ENCODE measurements at regions not wholly inside any gene's neighbourhood (a gene's known extent, or its start where the extent isn't known, plus 50 kb on each side); places are given as distances from the start of the nearest gene placed in this dataset.

DNA sequence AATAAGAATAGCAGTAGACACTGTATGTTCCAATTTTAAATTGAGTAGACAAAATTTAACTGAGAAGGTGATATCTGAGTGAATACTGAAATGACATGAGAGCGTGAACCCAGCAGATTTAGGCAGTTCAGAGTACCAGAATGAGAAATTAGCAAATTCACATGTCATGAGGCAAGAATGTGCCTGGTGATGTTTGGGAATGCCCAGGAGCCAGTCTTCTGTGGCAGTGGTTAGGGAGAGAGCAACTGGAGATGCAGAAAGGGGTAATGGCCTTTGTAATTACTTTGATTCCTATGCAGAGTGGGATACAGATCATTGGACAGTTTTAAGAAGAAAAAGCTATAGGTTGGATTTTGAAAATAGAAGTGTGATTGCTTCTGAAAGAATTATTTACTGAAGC is 621.9 kb downstream of the TECRL start:
- no peak overlapping the region for H3K56ac ChIP-seq (ENCODE audit: insufficient read length, low read depth, low read length)
- H3K27me3 Mint-ChIP-seq (ENCODE audit: low read depth) = no peaks in the 10 kb centered on the region
- H2BK15ac ChIP-seq (ENCODE audit: low read depth, low read length) = no peak overlapping the region
- H3K9me3 ChIP-seq (ENCODE audit: control insufficient read depth, low read depth, low read length) = no peaks in the 10 kb centered on the region
- TF ChIP-seq, protein P1, sequence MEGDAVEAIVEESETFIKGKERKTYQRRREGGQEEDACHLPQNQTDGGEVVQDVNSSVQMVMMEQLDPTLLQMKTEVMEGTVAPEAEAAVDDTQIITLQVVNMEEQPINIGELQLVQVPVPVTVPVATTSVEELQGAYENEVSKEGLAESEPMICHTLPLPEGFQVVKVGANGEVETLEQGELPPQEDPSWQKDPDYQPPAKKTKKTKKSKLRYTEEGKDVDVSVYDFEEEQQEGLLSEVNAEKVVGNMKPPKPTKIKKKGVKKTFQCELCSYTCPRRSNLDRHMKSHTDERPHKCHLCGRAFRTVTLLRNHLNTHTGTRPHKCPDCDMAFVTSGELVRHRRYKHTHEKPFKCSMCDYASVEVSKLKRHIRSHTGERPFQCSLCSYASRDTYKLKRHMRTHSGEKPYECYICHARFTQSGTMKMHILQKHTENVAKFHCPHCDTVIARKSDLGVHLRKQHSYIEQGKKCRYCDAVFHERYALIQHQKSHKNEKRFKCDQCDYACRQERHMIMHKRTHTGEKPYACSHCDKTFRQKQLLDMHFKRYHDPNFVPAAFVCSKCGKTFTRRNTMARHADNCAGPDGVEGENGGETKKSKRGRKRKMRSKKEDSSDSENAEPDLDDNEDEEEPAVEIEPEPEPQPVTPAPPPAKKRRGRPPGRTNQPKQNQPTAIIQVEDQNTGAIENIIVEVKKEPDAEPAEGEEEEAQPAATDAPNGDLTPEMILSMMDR (conservative IDR thresholded peaks at IDR 0.05) = no peak
- H3K4ac ChIP-seq (ENCODE audit: low read depth, low read length) = no peak overlapping the region
- H3K14ac ChIP-seq (ENCODE audit: insufficient read depth, low read length) = no peak overlapping the region
- no peaks in the 10 kb centered on the region for H3K4me1 Mint-ChIP-seq
- H2BK20ac ChIP-seq (ENCODE audit: low read depth, low read length, poor library complexity, severe bottlenecking) = no peak overlapping the region
- no peak overlapping the region for H3K27ac Mint-ChIP-seq
- H4K8ac ChIP-seq (replicated peaks; ENCODE audit: insufficient read length, low read depth, low read length) = no peak overlapping the region
- H3K27me3 ChIP-seq (ENCODE audit: insufficient read depth, low read length) = no peaks in the 10 kb centered on the region
- no peaks in the 10 kb centered on the region for H3K4me1 ChIP-seq (ENCODE audit: insufficient read depth, low read length)
- H3K9me3 Mint-ChIP-seq = no peaks in the 10 kb centered on the region
- no peak overlapping the region for H3K18ac ChIP-seq (ENCODE audit: insufficient read length, low read depth, low read length)
- H3K4me3 Mint-ChIP-seq = no peak overlapping the region
- H2BK5ac ChIP-seq (ENCODE audit: insufficient read length, low read length) = no peak overlapping the region
- no CpG with 5 or more reads among the region's 1 CpG for WGBS (ENCODE audit: extremely low coverage, insufficient read length, low lambda C conversion rate)
- no peak overlapping the region for H3K9ac ChIP-seq (ENCODE audit: extremely low read depth, insufficient read length, low read length)
- no peak overlapping the region for H2AK5ac ChIP-seq (ENCODE audit: insufficient read length, low read length)
- H3K4me2 ChIP-seq (ENCODE audit: insufficient read depth, insufficient read length, low read length) = no peak overlapping the region
- no peak overlapping the region for H4K91ac ChIP-seq (ENCODE audit: insufficient read length, low read depth, low read length)
- H2AFZ ChIP-seq (ENCODE audit: low read length) = no peak overlapping the region
- no peaks in the 10 kb centered on the region for H3K36me3 Mint-ChIP-seq (ENCODE audit: insufficient read depth in 1 of 3, low read depth in 3 of 3)
- no peak overlapping the region for H3T11ph ChIP-seq (ENCODE audit: low read length)
- no peak overlapping the region for H2BK12ac ChIP-seq (ENCODE audit: insufficient read length, low read depth, low read length)
- H3K23ac ChIP-seq (ENCODE audit: insufficient read length, low read depth, low read length) = no peak overlapping the region
- no peak overlapping the region for H3K27ac ChIP-seq (ENCODE audit: insufficient read length, low read depth, low read length)
- H3K23me2 ChIP-seq (ENCODE audit: insufficient read length, low read depth, low read length, poor library complexity, severe bottlenecking) = no peaks in the 10 kb centered on the region
- no peak overlapping the region for H2BK120ac ChIP-seq (ENCODE audit: low read depth, low read length, poor library complexity, severe bottlenecking)
- DNase-seq = no peak
- H3K79me1 ChIP-seq (ENCODE audit: insufficient read depth, low read depth, low read length, poor library complexity, severe bottlenecking) = no peaks in the 10 kb centered on the region
- no peaks in the 10 kb centered on the region for H3K79me2 ChIP-seq (ENCODE audit: insufficient read depth, low read length)
- no peaks in the 10 kb centered on the region for H4K20me1 ChIP-seq (ENCODE audit: control insufficient read depth, insufficient read depth, insufficient read length)
- no peak overlapping the region for H4K5ac ChIP-seq (ENCODE audit: insufficient read length, low read depth, low read length)

Data from H9 (cell line).